ENCODE measurements at regions not wholly inside any gene's neighbourhood (a gene's known extent, or its start where the extent isn't known, plus 50 kb on each side); places are given as distances from the start of the nearest gene placed in this dataset.

DNA sequence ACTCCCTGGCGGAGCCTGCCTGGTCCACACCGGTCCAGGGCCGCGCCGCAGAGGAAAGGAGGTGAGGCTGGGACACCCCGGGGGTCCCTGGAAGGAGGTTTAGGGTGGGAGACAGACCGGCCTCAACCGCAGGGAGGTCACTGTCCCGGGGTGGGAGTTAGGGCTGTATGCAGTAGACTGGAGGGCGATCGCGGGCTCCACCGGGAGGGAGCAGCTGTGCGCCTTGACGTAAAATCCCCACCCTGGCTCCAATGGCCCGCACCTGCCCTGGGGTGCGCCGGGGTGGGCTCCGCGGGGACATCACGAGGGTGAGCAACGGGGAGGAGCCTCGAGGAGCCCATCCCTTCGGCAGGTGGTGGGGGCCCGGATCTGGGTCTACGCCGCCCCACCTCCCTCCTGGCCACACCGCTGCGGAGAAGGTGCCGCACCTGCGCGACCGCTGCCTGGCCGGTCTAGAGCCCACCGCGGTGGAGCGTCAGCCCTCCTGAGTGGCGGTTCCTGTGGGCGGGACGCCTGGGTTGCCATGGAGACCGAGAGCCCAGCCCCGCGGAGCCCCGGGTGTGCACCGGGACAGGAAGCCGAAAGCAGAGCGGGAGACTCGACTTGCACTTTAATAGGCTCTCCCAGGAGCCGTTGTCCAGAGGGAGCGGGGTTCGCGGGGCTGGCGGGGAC lies 105.1 kb downstream of the ADRA2C start:
- TF ChIP-seq CTCF (IDR thresholded peaks at IDR 0.05 in 4 of 5, conservative IDR thresholded peaks at IDR 0.05 in 1 of 5) = no peak
- TF ChIP-seq POLR2A (IDR thresholded peaks at IDR 0.05) = no peak

Data from gastrocnemius medialis (tissue), 4 donors.